ENCODE measurements at regions not wholly inside any gene's neighbourhood (a gene's known extent, or its start where the extent isn't known, plus 50 kb on each side); places are given as distances from the start of the nearest gene placed in this dataset.

GRCh38 chr2:111636905-111637304 is 247.1 kb downstream of the ANAPC1 start:
- no peak for DNase-seq (ENCODE audit: low spot score)
- Histone ChIP-seq H3K4me3 (no peak overlapping the region), H3K27ac (no peak overlapping the region)
- no peak for TF ChIP-seq CTCF (IDR thresholded peaks at IDR 0.05)

- TF ChIP-seq CTCF (IDR thresholded peaks at IDR 0.05), result no peak
- Histone ChIP-seq H3K4me3 (no peak overlapping the region), H3K27ac (no peak overlapping the region)
- DNase-seq (ENCODE audit: low spot score), result no peak
These were observed 245.6 kb downstream of the ANAPC1 start for GRCh38 chr2:111638274-111638877.

GRCh38 chr2:111640480-111640879 is 243.5 kb downstream of the ANAPC1 start:
- DNase-seq (ENCODE audit: low spot score), result no peak
- no peak for TF ChIP-seq CTCF (IDR thresholded peaks at IDR 0.05)
- Histone ChIP-seq H3K4me3 (no peak overlapping the region), H3K27ac (no peak overlapping the region)

GRCh38 chr2:111642586-111643327 is 241.2 kb downstream of the ANAPC1 start:
- no peak for DNase-seq (ENCODE audit: low spot score)

GRCh38 chr2:111643759-111644158 is 240.2 kb downstream of the ANAPC1 start:
- no peak for TF ChIP-seq CTCF (IDR thresholded peaks at IDR 0.05)
- H3K4me3 ChIP-seq, result no peak overlapping the region
- no peak for DNase-seq (ENCODE audit: low spot score)

More at GRCh38 chr2:111642586-111643327, 241.2 kb downstream of the ANAPC1 start:
- TF ChIP-seq CTCF (IDR thresholded peaks at IDR 0.05), result no peak
- Histone ChIP-seq H3K27ac (no peak overlapping the region), H3K4me3 (no peak overlapping the region)

GRCh38 chr2:111647359-111647758 is 236.6 kb downstream of the ANAPC1 start:
- no peak for TF ChIP-seq CTCF (IDR thresholded peaks at IDR 0.05)
- no peak for DNase-seq (ENCODE audit: low spot score)
- H3K4me3 ChIP-seq, result no peak overlapping the region
- H3K27ac ChIP-seq, result no peak overlapping the region

More at GRCh38 chr2:111643759-111644158, 240.2 kb downstream of the ANAPC1 start:
- no peak overlapping the region for H3K27ac ChIP-seq

- Histone ChIP-seq H3K4me3 (no peak overlapping the region), H3K27ac (no peak overlapping the region)
- no peak for TF ChIP-seq CTCF (IDR thresholded peaks at IDR 0.05)
- no peak for DNase-seq (ENCODE audit: low spot score)
These were observed 232.0 kb downstream of the ANAPC1 start for GRCh38 chr2:111652038-111652437.

All from coronary artery (tissue), 2 donors.